ENCODE measurements at regions not wholly inside any gene's neighbourhood (a gene's known extent, or its start where the extent isn't known, plus 50 kb on each side); places are given as distances from the start of the nearest gene placed in this dataset.

DNA sequence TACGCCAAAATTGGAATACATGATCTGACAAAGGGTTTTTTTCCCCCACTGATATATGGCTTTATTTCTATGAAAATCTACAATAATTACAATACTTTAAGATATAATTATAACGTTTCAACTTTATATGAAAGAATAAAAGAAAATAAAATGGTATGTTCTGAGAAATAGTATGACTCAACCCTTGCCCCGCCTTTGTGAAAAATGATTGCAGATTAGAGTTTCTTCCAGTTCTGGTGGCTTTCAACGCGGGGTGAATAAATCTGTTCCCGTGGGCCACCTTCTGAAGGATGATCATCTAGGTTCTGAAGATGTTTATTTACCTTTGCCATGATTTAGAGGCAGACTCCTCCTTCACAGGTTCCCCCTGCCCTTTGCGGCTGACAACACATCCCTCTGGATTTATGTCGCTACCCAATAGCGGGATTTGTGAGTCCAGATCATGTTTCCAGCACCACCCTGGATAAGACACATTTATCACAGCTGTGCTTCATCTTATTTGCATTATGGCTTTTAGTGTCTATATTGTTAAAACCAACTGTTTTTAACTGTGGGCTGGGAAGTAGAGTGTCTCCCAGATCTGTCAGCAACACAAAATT, 607.0 kb upstream of the KIRREL3 start:
- no peak for TF ChIP-seq EZH2phosphoT487 (IDR thresholded peaks at IDR 0.05; ENCODE audit: borderline replicate concordance, low read length)
- TF ChIP-seq, protein P1, sequence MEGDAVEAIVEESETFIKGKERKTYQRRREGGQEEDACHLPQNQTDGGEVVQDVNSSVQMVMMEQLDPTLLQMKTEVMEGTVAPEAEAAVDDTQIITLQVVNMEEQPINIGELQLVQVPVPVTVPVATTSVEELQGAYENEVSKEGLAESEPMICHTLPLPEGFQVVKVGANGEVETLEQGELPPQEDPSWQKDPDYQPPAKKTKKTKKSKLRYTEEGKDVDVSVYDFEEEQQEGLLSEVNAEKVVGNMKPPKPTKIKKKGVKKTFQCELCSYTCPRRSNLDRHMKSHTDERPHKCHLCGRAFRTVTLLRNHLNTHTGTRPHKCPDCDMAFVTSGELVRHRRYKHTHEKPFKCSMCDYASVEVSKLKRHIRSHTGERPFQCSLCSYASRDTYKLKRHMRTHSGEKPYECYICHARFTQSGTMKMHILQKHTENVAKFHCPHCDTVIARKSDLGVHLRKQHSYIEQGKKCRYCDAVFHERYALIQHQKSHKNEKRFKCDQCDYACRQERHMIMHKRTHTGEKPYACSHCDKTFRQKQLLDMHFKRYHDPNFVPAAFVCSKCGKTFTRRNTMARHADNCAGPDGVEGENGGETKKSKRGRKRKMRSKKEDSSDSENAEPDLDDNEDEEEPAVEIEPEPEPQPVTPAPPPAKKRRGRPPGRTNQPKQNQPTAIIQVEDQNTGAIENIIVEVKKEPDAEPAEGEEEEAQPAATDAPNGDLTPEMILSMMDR (IDR thresholded peaks at IDR 0.05; ENCODE audit: low read depth, low read length, poor library complexity, severe bottlenecking): no peak
- no peaks in the 10 kb centered on the region for H3K4me1 ChIP-seq (ENCODE audit: control insufficient read depth, low read length)

DNA sequence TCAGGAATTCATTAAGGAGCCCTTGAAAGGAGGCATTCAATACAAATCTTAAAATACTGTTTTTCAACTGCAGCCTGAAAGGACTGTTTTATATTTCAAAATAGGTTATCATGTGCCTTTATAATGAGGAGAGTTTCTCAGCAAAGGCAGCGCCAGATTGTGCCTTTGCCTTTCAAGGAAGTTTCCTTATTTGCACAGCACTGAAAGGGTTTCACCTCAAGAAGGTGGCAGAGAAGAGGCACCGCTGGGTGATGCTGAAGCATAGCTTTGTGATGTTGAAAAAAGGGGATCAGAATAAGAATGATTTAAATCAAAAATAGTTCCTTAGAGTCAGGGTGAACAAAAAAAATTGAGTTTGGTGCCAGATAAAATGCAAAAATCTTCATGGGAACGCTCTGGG, 601.0 kb upstream of the KIRREL3 start:
- Histone ChIP-seq H3F3A (ENCODE audit: control insufficient read depth, insufficient read depth) (no peaks in the 10 kb centered on the region), H3K27ac (ENCODE audit: low read depth, low read length) (no peak overlapping the region), H3K4me2 (ENCODE audit: low read length) (no peak overlapping the region), H4K20me1 (ENCODE audit: control insufficient read depth, insufficient read depth, low read depth, low read length) (no peaks in the 10 kb centered on the region), H3K27me3 (ENCODE audit: control insufficient read depth, low read length) (no peaks in the 10 kb centered on the region), H3K36me3 (ENCODE audit: control insufficient read depth, low read length) (no peaks in the 10 kb centered on the region), H3K4me3 (ENCODE audit: low read length) (no peak overlapping the region), H3K4me1 (ENCODE audit: control insufficient read depth, low read length) (no peaks in the 10 kb centered on the region), H3K9me2 (replicated peaks; ENCODE audit: control insufficient read depth, low read length) (no peaks in the 10 kb centered on the region), H3K79me2 (ENCODE audit: control insufficient read depth, low read length) (no peaks in the 10 kb centered on the region), H3K9me3 (ENCODE audit: control insufficient read depth, insufficient read depth, low read length) (no peaks in the 10 kb centered on the region)
- no peak for TF ChIP-seq EZH2phosphoT487 (IDR thresholded peaks at IDR 0.05; ENCODE audit: borderline replicate concordance, low read length)
- TF ChIP-seq, protein P1 (IDR thresholded peaks at IDR 0.05; ENCODE audit: low read depth, low read length, poor library complexity, severe bottlenecking): no peak

More for the DNA sequence above, 607.0 kb upstream of the KIRREL3 start:
- Histone ChIP-seq H3K9me3 (ENCODE audit: control insufficient read depth, insufficient read depth, low read length) (no peaks in the 10 kb centered on the region), H3K27me3 (ENCODE audit: control insufficient read depth, low read length) (no peaks in the 10 kb centered on the region), H3K36me3 (ENCODE audit: control insufficient read depth, low read length) (no peaks in the 10 kb centered on the region), H3K27ac (ENCODE audit: low read depth, low read length) (no peak overlapping the region), H3F3A (ENCODE audit: control insufficient read depth, insufficient read depth) (no peaks in the 10 kb centered on the region), H3K4me3 (ENCODE audit: low read length) (no peak overlapping the region), H3K4me2 (ENCODE audit: low read length) (no peak overlapping the region), H4K20me1 (ENCODE audit: control insufficient read depth, insufficient read depth, low read depth, low read length) (no peaks in the 10 kb centered on the region), H3K79me2 (ENCODE audit: control insufficient read depth, low read length) (no peaks in the 10 kb centered on the region), H3K9me2 (replicated peaks; ENCODE audit: control insufficient read depth, low read length) (no peaks in the 10 kb centered on the region)

DNA sequence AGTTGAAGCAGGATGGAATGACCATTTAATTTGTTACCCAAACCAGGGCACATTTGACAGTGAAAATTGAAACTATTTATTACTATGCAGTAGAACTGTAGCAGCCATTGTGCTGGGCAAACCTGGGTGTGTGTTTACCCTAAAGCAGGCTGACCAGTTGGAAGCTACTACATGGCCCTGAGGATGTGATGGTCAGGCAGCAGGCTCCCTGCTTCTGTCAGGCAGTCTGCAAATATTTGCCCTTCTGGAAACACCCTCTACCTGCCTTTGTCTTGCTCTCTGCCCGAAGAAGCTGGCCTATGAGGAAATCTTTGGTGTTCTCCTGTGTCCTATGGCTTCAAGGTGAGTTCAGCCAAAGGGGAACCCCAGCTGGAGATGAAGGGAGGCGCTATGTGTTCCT, 600.1 kb upstream of the KIRREL3 start:
- no peaks in the 10 kb centered on the region for H4K20me1 ChIP-seq (ENCODE audit: control insufficient read depth, insufficient read depth, low read depth, low read length)
- TF ChIP-seq EZH2phosphoT487 (IDR thresholded peaks at IDR 0.05; ENCODE audit: borderline replicate concordance, low read length): no peak
- TF ChIP-seq, protein P1 (IDR thresholded peaks at IDR 0.05; ENCODE audit: low read depth, low read length, poor library complexity, severe bottlenecking): no peak
- H3K9me3 ChIP-seq (ENCODE audit: control insufficient read depth, insufficient read depth, low read length): no peaks in the 10 kb centered on the region
- H3K79me2 ChIP-seq (ENCODE audit: control insufficient read depth, low read length): no peaks in the 10 kb centered on the region
- H3K36me3 ChIP-seq (ENCODE audit: control insufficient read depth, low read length): no peaks in the 10 kb centered on the region
- H3K4me3 ChIP-seq (ENCODE audit: low read length): no peak overlapping the region
- no peak overlapping the region for H3K4me2 ChIP-seq (ENCODE audit: low read length)
- H3K27me3 ChIP-seq (ENCODE audit: control insufficient read depth, low read length): no peaks in the 10 kb centered on the region
- no peaks in the 10 kb centered on the region for H3K9me2 ChIP-seq (replicated peaks; ENCODE audit: control insufficient read depth, low read length)
- H3F3A ChIP-seq (ENCODE audit: control insufficient read depth, insufficient read depth): no peaks in the 10 kb centered on the region
- H3K4me1 ChIP-seq (ENCODE audit: control insufficient read depth, low read length): no peaks in the 10 kb centered on the region
- H3K27ac ChIP-seq (ENCODE audit: low read depth, low read length): no peak overlapping the region

Data from DOHH2 (cell line).